PC-9 (cell line): ENCODE measurements at regions not wholly inside any gene's neighbourhood (a gene's known extent, or its start where the extent isn't known, plus 50 kb on each side); places are given as distances from the start of the nearest gene placed in this dataset.

Source experiments
- EZH2 ChIP-seq: fragments of 200-600 bp; sonication (generic); IDR thresholded peaks from 2 replicates; pipeline ENCODE4 v1.8.0; 2017; ENCODE audit warnings: antibody characterized with exemption, low read depth
- TF ChIP-seq, protein P1 (sequence below): fragments of 200-600 bp; sonication (generic); conservative IDR thresholded peaks from 2 replicates; pipeline ENCODE4 v1.6.1; 2017; ENCODE audit warnings: mixed run types, antibody characterized with exemption, mild to moderate bottlenecking, moderate library complexity

DNA sequence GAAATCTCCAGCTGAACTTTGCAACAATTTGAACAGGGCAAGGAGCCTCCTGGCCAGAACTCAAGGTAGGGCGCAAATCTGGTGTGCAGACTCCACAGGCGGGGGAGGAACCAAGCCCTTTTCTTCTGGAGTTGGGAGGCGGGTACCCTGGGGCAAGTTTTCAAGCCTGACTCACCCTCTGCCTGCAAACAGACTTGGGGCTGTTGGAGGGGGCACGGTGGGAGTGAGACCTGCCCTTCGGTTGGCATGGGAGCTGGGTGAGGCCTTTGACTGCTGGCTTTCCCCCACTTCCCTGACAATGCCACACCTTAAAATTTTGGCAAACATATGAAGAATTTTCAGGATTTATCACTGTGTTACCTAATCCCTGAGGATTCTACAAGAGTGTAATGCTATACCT lies 709.8 kb upstream of the DIAPH2 start:
- no peak for TF ChIP-seq EZH2
- TF ChIP-seq, protein P1, sequence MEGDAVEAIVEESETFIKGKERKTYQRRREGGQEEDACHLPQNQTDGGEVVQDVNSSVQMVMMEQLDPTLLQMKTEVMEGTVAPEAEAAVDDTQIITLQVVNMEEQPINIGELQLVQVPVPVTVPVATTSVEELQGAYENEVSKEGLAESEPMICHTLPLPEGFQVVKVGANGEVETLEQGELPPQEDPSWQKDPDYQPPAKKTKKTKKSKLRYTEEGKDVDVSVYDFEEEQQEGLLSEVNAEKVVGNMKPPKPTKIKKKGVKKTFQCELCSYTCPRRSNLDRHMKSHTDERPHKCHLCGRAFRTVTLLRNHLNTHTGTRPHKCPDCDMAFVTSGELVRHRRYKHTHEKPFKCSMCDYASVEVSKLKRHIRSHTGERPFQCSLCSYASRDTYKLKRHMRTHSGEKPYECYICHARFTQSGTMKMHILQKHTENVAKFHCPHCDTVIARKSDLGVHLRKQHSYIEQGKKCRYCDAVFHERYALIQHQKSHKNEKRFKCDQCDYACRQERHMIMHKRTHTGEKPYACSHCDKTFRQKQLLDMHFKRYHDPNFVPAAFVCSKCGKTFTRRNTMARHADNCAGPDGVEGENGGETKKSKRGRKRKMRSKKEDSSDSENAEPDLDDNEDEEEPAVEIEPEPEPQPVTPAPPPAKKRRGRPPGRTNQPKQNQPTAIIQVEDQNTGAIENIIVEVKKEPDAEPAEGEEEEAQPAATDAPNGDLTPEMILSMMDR = no peak
